ENCODE measurements at regions not wholly inside any gene's neighbourhood (a gene's known extent, or its start where the extent isn't known, plus 50 kb on each side); places are given as distances from the start of the nearest gene placed in this dataset.

- no peak overlapping the region for H3K4me3 ChIP-seq (replicated peaks; ENCODE audit: low read depth, low read length)
- no peak for TF ChIP-seq CTCF (IDR thresholded peaks at IDR 0.05; ENCODE audit: insufficient read depth, low read length, poor library complexity, severe bottlenecking)
- no peaks in the 10 kb centered on the region for H3K27me3 ChIP-seq (replicated peaks; ENCODE audit: control insufficient read depth, insufficient read depth, low read length)
- DNase-seq (ENCODE audit: extremely low read depth, insufficient read length): no peak
- H3K36me3 ChIP-seq (ENCODE audit: control insufficient read depth, insufficient read depth, low read length): no peaks in the 10 kb centered on the region
These were observed 93.8 kb upstream of the ARHGEF7 start for GRCh38 chr13:111021270-111021669.

- Histone ChIP-seq H3K27me3 (replicated peaks; ENCODE audit: control insufficient read depth, insufficient read depth, low read length) (no peaks in the 10 kb centered on the region), H3K36me3 (ENCODE audit: control insufficient read depth, insufficient read depth, low read length) (no peaks in the 10 kb centered on the region), H3K4me3 (replicated peaks; ENCODE audit: low read depth, low read length) (no peak overlapping the region)
- DNase-seq (ENCODE audit: extremely low read depth, insufficient read length): no peak
- no peak for TF ChIP-seq CTCF (IDR thresholded peaks at IDR 0.05; ENCODE audit: insufficient read depth, low read length, poor library complexity, severe bottlenecking)
These were observed 94.6 kb upstream of the ARHGEF7 start for GRCh38 chr13:111020546-111020945.

- H3K36me3 ChIP-seq (ENCODE audit: control insufficient read depth, insufficient read depth, low read length): no peaks in the 10 kb centered on the region
- no peak for DNase-seq (ENCODE audit: extremely low read depth, insufficient read length)
- H3K27me3 ChIP-seq (replicated peaks; ENCODE audit: control insufficient read depth, insufficient read depth, low read length): no peaks in the 10 kb centered on the region
- H3K4me3 ChIP-seq (replicated peaks; ENCODE audit: low read depth, low read length): no peak overlapping the region
- TF ChIP-seq CTCF (IDR thresholded peaks at IDR 0.05; ENCODE audit: insufficient read depth, low read length, poor library complexity, severe bottlenecking): no peak
These were observed 95.1 kb upstream of the ARHGEF7 start for GRCh38 chr13:111020021-111020420.

- Histone ChIP-seq H3K4me3 (replicated peaks; ENCODE audit: low read depth, low read length) (no peak overlapping the region), H3K27me3 (replicated peaks; ENCODE audit: control insufficient read depth, insufficient read depth, low read length) (no peaks in the 10 kb centered on the region), H3K36me3 (ENCODE audit: control insufficient read depth, insufficient read depth, low read length) (no peaks in the 10 kb centered on the region)
- no peak for DNase-seq (ENCODE audit: extremely low read depth, insufficient read length)
- no peak for TF ChIP-seq CTCF (IDR thresholded peaks at IDR 0.05; ENCODE audit: insufficient read depth, low read length, poor library complexity, severe bottlenecking)
These were observed 97.2 kb upstream of the ARHGEF7 start for GRCh38 chr13:111017755-111018459.

- DNase-seq (ENCODE audit: extremely low read depth, insufficient read length): no peak
- no peaks in the 10 kb centered on the region for H3K36me3 ChIP-seq (ENCODE audit: control insufficient read depth, insufficient read depth, low read length)
- no peak for TF ChIP-seq CTCF (IDR thresholded peaks at IDR 0.05; ENCODE audit: insufficient read depth, low read length, poor library complexity, severe bottlenecking)
- no peak overlapping the region for H3K4me3 ChIP-seq (replicated peaks; ENCODE audit: low read depth, low read length)
- H3K27me3 ChIP-seq (replicated peaks; ENCODE audit: control insufficient read depth, insufficient read depth, low read length): no peaks in the 10 kb centered on the region
These were observed 98.3 kb upstream of the ANKRD10 start for GRCh38 chr13:111013196-111013595.

GRCh38 chr13:111011899-111012298 is 97.0 kb upstream of the ANKRD10 start:
- no peak for DNase-seq (ENCODE audit: extremely low read depth, insufficient read length)
- no peak for TF ChIP-seq CTCF (IDR thresholded peaks at IDR 0.05; ENCODE audit: insufficient read depth, low read length, poor library complexity, severe bottlenecking)
- Histone ChIP-seq H3K4me3 (replicated peaks; ENCODE audit: low read depth, low read length) (no peak overlapping the region), H3K36me3 (ENCODE audit: control insufficient read depth, insufficient read depth, low read length) (no peaks in the 10 kb centered on the region), H3K27me3 (replicated peaks; ENCODE audit: control insufficient read depth, insufficient read depth, low read length) (no peaks in the 10 kb centered on the region)
